HG02840 (cell line): ENCODE measurements at regions not wholly inside any gene's neighbourhood (a gene's known extent, or its start where the extent isn't known, plus 50 kb on each side); places are given as distances from the start of the nearest gene placed in this dataset.
"Not testable (repeated sequence)": the region's sequence is repeated elsewhere in the genome, so short reads cannot be mapped to it uniquely, and the experiment has no call there.

ENCODE experiments used
- ATAC-seq: cut with Tn5 transposase; IDR thresholded peaks from one replicate; pipeline ENCODE4 v1.9.1; 2021; ENCODE audit warnings: mild to moderate bottlenecking, moderate library complexity, moderate number of reproducible peaks; ENCODE audit not compliant: unreplicated experiment, low FRiP score

DNA sequence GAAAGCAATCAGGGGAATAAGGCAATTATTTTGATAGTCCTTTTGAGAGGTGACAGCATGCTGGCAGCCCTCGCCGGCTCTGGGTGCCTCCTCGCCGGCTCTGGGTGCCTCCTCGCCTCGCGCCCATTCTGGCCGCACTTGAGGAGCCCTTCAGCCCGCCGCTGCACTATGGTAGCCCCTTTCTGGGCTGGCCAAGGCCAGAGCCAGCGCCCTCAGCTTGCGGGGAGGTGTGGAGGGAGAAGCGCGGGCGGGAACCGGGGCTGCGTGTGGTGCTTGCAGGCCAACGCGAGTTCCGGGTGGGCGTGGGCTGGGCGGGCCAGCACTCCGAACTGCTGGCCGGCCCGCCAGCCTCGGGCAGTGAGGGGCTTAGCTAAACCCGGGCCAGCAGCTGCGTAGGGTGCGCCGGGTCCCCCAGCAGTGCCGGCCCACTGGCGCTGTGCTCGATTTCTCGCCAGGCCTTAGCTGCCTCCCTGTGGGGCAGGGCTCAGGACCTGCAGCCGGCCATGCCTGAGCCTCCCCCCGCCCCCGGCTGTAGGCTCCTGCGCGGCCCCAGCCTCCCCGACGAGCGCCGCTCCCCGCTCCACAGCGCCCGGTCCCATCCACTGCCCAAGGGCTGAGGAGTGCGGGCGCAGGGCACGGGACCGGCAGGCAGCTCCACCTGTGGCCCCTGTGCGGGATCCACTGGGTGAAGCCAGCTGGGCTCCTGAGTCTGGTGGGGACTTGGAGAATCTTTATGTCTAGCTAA lies 193.5 kb downstream of the ADCYAP1 start:
- not testable (repeated sequence) for ATAC-seq

- ATAC-seq = no peak
Observed at GRCh38 chr18:1102848-1103247, 198.2 kb downstream of the ADCYAP1 start.

DNA sequence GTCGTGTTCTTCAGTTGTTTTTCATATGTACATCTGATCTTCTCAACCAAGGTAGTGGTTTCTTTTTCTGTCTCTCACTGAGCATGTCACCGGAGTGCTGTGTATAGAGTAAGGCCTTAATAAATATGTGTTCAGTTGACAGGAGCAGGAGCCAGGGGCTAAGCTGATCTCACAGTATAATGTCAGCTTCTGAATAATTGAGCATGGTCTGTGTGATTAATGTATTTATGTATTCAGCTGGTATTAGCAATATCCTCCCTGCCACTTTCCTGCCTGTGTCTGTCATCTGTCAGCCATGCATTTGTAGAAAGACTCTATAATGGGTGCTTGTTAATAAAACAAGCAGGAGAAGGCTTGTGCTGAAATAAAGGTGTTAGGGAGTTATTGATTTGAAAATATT lies 198.9 kb downstream of the ADCYAP1 start:
- no peak for ATAC-seq

DNA sequence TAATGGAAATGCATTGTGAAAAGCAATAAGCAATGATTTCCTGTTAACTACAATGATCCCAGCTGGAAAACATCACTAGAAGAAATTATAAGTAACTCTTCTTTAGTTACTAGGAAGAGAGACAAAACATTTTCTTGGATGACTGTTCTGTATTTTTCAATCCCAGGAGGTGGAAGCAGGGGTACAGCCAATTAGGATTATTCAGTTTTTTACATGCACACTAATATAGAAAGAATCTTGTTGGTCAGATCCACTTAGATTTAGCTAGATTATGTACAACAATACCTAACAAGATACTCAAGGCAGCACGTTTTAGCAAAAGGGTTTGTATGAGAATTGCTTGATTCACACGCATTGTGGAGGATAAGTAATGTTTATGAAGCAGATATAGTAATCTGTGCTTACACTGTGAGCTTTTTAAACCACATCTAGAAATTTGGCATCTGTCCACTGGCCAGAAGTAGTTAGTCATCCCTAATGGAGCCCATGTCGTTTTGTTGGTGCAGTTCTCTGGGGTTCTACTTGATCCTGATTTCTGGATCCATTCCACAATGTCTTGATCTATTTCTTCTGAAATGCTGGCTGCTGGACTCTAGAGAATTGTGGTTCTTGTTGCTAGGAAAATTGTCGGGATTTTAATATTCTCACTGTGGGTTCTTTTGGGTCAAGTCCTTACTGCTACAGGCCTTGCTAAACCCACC lies 199.7 kb downstream of the ADCYAP1 start:
- no peak for ATAC-seq

- no peak for ATAC-seq
Observed at GRCh38 chr18:1124495-1124894, 219.8 kb downstream of the ADCYAP1 start.

DNA sequence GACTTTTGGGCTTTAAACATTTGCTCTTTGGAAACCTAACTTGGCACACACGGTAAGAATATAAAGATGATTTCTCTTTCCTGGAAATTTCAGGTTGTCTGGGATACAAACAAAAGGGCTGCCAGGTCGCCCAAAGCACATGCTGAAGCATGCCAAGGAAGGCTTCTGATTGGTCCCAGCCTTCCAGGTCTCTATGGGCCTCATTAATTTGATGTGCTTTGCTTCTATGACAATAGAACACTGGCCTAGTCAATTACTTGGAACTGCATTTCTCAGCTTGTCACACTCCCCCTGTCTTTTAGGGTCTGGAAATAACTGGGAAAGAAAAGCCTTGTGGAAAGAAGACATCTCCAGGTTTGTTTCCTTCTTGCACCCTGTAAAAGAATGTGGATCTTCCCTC lies 228.9 kb downstream of the ADCYAP1 start:
- ATAC-seq = no peak

- no peak for ATAC-seq
Observed at GRCh38 chr18:1147730-1148129, 243.1 kb downstream of the ADCYAP1 start.

- no peak for ATAC-seq
Observed at GRCh38 chr18:1149709-1150108, 245.0 kb downstream of the ADCYAP1 start.

GRCh38 chr18:1150344-1150743 lies 245.7 kb downstream of the ADCYAP1 start:
- no peak for ATAC-seq

- ATAC-seq = not testable (repeated sequence)
Observed at GRCh38 chr18:1152958-1153357, 248.3 kb downstream of the ADCYAP1 start.

GRCh38 chr18:1173593-1173992 lies 268.9 kb downstream of the ADCYAP1 start:
- no peak for ATAC-seq

DNA sequence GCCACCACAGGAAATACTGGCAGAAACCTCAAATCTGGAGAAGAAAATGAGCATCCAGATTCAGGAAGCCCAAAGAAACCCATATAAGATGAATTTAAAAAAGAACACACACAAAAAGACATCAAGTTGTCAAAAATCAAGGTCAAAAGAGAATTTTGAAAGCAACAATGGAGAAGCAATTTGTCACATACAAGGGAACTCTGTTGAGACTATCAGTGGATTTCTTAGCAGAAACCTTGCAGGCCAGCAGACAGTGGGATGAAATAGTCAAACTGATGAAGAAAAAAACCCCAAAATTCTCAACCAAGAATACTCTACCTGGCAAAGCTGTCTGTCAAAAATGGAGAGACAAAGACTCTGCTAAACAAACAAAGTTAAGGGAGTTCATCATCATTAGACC lies 272.6 kb downstream of the ADCYAP1 start:
- ATAC-seq = no peak

DNA sequence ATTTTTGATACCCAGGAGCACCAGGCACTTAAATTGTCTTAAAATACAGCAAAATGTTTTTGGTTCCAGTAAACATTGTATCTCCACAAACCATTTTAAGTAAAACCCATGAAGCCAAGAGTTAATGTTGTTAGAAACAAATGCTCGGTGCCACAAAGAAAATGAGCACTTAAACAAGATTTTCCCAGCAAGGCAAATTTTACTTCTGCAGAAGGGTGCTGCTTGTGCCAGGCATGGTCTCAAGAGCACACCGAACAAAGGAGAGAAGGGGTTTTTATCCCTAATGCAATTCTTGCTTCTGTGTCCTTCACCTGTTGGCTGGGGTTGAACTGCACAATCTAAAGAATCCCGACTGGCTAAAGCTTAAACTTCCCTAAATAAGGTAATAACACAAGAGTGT lies 286.7 kb downstream of the ADCYAP1 start:
- ATAC-seq = no peak

DNA sequence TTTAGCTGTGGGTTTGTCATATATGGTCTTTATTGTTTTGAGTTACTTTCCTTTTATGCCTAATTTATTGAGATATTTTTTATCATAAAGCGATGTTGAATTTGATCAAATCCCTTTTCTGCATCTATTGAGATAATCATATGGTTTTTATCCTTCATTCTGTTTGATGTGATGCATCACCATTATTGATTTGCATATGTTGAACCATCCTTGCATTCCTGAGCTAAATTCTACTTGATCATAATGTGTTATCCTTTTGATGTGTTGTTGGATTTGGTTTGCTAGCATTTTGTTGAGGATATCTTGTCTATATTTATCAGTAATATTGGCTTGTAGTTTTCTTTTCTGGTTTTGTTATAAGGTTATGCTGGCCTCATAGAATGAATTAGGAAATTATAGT lies 308.5 kb downstream of the ADCYAP1 start:
- ATAC-seq = no peak

GRCh38 chr18:1222880-1223279 lies 318.2 kb downstream of the ADCYAP1 start:
- ATAC-seq = no peak

DNA sequence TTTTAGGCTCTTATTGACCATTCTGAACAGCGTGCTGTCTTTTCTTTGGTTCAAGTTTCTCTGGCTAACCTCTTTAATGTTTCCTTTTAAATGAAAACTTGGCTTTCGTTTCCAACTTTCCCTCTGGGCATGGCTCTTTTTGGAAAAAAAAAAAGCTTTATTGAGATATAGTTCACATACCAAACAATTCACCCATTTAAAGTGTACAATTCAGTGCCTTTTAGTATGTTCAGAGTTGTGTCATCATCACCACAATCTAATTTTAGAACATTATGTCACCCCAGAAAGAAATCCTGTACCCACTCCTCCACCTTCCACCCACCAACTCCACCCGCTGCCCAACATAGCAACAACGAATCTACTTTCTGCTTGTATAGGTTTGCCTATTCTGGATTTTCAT lies 322.4 kb downstream of the ADCYAP1 start:
- ATAC-seq = no peak

GRCh38 chr18:1229634-1230033 lies 325.0 kb downstream of the ADCYAP1 start:
- no peak for ATAC-seq

GRCh38 chr18:1232867-1233266 lies 328.2 kb downstream of the ADCYAP1 start:
- ATAC-seq = no peak

- ATAC-seq = no peak
Observed at GRCh38 chr18:1240701-1241100, 336.0 kb downstream of the ADCYAP1 start.

DNA sequence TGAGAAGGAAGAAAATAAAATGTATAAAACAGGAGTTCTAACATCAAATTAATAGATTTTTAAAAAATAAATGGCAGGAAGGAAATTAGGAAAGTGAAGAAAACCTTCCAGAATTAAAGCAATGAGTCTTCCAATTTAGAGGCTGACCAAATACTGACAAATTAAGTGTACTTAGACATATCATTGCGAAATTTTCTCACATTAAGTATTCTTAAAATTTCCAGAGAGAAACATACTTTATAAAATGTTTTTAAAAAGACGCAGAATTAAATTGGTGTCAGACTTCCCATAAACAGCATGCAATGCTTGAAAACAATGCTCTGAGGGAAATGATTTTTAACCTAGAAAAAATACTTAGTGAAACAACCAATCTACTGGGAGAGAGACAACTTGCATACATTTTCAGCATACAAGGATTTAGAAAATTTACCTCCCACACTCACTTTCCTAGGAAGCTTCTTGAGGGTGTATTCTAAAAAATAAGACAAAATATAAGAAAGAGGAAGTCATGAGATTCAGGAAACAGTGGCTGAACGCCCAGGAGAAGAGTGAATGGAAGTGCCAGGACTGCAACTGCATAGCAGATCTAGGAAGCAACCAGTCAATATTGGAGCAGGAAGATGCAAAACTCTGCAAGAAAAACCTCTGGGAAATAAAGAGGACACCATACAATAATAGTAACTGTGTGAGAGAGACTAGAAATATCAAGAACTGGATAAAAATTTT lies 339.9 kb downstream of the ADCYAP1 start:
- no peak for ATAC-seq

DNA sequence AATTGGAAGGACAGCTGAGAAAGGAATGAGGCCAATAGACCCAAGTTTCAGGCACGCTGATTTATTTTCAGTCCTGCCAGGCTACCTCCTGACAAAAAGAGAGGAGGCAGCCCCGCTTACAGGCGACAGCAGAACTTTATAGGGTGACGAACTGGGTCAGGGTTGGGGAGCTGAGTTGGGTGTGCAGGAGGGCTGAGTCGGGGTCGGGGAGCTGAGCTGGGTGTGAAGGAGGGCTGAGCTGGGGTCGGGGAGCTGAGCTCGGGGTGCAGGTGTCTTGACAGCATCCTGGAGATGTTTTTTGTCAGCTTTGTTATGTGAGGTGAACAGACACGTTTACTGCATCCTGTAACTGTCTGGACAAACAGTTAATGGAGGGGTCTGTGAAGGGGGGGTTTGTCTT lies 342.2 kb downstream of the ADCYAP1 start:
- no peak for ATAC-seq
